ENCODE measurements at regions not wholly inside any gene's neighbourhood (a gene's known extent, or its start where the extent isn't known, plus 50 kb on each side); places are given as distances from the start of the nearest gene placed in this dataset.

- TF ChIP-seq EP300 (IDR thresholded peaks at IDR 0.05): no peak
- no peak for TF ChIP-seq POLR2A (IDR thresholded peaks at IDR 0.05)
- no peak for TF ChIP-seq CTCF (IDR thresholded peaks at IDR 0.05)
- no peak for TF ChIP-seq POLR2AphosphoS5 (IDR thresholded peaks at IDR 0.05)
Measured at GRCh38 chr5:67903656-67904055, 311.9 kb upstream of the PIK3R1 start.

All from stomach (tissue), 4 donors.